ENCODE measurements at regions not wholly inside any gene's neighbourhood (a gene's known extent, or its start where the extent isn't known, plus 50 kb on each side); places are given as distances from the start of the nearest gene placed in this dataset.

DNA sequence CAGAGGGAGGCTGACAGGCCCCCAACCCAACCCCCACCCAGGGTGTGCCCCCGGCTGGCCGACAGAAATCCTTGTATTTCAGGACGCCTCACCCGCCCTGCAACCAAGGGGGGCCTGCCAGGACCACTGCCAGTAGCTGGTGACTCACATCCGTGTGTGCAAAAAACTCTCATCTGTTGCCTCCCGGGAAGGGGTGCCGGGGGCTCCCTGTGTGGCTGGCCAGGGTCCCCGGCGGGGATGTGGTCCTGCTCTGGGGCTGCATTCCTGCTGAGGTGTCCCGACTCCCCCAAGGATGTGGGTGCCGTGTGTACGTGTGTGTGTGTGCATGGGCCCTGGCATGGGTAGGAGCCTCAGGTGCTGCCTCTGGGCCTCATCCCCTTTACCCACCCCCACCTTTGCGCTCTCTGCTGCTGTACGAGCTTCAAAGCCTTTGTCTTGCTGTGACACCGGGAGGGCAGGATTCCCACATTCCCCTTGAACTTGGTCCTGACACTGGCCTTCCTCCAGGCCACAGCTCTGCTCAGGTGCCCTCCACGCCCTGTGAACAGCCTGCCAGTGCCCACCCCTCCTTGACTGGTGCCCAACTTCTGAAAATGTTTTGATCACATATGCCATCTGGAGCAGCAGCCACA, 226.3 kb upstream of the HDAC4 start:
- no peak for DNase-seq (ENCODE audit: extremely low read depth, low read depth)
- TF ChIP-seq, protein P1, sequence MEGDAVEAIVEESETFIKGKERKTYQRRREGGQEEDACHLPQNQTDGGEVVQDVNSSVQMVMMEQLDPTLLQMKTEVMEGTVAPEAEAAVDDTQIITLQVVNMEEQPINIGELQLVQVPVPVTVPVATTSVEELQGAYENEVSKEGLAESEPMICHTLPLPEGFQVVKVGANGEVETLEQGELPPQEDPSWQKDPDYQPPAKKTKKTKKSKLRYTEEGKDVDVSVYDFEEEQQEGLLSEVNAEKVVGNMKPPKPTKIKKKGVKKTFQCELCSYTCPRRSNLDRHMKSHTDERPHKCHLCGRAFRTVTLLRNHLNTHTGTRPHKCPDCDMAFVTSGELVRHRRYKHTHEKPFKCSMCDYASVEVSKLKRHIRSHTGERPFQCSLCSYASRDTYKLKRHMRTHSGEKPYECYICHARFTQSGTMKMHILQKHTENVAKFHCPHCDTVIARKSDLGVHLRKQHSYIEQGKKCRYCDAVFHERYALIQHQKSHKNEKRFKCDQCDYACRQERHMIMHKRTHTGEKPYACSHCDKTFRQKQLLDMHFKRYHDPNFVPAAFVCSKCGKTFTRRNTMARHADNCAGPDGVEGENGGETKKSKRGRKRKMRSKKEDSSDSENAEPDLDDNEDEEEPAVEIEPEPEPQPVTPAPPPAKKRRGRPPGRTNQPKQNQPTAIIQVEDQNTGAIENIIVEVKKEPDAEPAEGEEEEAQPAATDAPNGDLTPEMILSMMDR (IDR thresholded peaks at IDR 0.05; ENCODE audit: low read depth, low read length): no peak

DNA sequence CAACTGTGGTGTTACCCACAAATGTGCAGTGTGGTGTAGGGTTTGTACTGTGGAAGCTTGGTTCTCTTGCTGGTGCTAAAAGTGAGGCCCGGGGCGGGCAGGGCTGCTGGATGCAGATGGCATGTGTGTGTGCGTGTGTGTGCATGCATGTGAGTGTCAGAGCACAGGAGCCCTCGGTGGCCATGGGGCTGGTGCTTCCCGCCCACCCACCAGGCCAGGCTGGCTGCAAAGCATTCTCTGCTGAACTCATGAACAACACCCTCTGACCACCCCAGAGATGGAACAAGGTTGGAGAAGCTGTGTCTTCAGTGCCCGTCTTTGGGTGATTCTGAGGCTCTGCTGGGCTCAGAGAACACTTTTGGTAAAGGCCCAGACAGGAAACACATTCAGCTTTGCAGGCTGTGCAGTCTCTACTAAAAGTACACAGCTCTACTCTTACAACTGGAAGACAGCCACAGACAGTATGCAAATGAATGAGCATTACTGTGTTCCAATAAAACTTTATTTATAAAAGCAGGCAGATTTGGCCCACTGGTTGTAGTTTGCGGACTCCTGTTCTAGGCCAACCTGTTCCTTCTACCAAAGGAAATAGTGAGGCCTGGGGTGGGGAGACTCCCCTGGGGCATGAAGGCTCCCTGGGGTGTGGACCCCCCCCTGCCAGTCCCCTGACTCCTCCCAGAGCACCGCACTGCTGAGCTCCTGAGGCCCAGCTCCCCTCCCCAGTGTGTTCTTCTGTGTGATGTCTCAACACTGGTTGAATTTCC, 225.3 kb upstream of the HDAC4 start:
- no peak for DNase-seq (ENCODE audit: extremely low read depth, low read depth)
- TF ChIP-seq, protein P1 (IDR thresholded peaks at IDR 0.05; ENCODE audit: low read depth, low read length): no peak

DNA sequence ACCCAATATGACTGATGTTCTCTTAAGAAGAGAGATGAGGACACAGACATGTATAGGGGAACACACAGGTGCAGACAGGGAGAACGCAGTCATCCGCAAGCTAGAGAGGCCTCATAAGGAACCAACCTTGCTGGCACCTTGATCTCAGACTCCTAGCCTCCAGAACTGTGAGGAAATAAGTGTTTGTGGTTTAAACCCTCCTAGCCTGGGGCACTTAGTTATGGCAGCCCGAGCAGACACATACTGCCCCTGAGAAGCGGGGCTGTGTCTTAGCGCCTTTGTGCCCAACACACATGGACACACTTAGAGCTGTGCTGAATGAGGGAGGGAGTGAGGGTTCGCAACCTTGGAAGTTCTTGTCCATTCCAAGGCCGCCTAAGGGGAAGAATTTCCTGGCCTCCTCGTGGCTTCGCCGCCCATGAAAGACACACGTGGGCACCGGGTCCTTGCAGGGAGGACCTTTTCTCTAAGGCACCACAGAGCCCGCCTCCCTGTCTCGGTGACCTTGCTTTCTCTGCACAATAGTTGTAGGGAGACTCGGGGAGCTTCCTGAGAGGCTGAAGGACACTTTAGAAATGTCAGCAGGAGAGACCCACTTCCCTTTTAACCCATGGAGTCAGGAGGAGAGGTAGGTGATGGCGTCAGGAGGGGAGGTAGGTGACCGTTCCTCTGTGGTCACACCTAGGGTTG, 224.5 kb upstream of the HDAC4 start:
- TF ChIP-seq, protein P1 (IDR thresholded peaks at IDR 0.05; ENCODE audit: low read depth, low read length): no peak

DNA sequence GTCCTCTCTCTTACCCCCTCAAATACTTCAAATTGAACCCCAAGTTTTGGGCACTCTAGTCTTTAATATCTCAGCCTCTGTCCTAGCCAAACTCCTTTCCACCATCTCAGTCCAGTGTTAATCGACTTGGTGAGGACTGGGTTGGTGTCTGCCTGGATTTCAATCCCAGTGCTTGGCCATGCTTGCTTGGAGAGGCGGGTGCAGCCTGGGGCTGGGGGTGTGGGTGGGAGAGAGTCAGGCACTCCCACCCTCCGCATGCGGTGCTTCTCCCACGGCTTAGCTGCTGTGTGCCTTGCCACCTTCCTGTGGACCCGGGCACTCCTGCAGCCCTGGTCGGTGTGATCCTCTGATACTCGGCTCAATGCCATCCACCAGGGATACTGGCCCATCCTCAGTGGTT, 220.8 kb upstream of the HDAC4 start:
- DNase-seq (ENCODE audit: extremely low read depth, low read depth): no peak
- TF ChIP-seq, protein P1 (IDR thresholded peaks at IDR 0.05; ENCODE audit: low read depth, low read length): no peak

More for the DNA sequence above, 224.5 kb upstream of the HDAC4 start:
- DNase-seq (ENCODE audit: extremely low read depth, low read depth): no peak

DNA sequence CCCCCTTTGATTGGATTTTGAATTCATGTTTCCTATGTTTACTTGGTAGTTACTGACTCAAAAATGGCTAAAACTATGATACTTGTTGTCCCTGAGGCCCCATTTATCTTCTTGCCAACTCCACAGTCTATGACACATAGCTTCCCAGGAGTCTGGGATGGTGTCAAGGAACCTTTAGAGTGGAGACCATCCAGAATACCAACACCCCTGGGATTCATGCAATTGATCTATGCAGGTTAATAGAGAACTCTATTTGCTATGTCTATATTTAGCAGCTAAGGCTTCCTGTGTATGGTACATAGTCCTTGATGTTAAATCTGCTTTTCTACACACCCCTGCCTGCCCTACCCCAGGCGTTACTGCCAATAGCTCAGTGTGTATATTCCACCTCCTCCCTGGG, 218.5 kb upstream of the HDAC4 start:
- TF ChIP-seq, protein P1 (IDR thresholded peaks at IDR 0.05; ENCODE audit: low read depth, low read length): no peak
- no peak for DNase-seq (ENCODE audit: extremely low read depth, low read depth)

DNA sequence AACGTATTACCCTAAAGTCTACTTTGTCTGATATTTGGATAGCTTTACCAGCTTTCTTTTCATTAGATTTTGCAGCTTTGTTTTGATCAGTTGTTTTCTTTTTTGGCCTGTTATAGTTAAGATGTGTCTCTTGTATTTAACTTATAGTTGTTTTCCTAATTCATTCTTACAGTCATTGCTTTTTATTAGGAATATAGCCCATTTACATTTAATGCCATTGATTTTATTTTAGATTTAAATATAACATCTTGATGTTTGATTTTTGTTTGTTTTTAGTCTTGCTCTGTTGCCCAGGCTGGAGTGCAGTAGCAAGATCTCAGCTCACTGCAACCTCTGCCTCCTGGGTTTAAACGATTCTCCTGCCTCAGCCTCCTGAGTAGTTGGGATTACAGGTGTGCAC, 215.9 kb upstream of the HDAC4 start:
- DNase-seq (ENCODE audit: extremely low read depth, low read depth): no peak
- TF ChIP-seq, protein P1 (IDR thresholded peaks at IDR 0.05; ENCODE audit: low read depth, low read length): no peak

DNA sequence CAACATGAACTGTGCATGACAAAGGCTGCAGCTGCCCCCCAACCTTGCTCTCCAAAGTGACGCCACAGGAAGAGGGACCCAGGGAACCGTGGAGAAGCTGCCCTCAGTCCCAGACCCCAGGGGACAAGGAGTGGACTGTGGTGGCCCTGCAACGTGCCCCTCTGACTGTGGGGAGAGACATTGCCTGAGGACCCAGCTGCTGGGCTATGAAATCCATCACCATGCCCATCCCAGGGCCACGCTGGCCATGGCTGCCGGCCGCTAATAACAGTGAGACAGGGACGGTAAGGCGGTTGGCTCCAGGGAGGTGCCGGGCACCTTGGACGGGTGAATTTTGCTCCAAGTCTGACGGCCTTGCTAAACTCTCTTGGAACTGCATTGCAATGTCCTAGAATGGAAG, 211.3 kb upstream of the HDAC4 start:
- TF ChIP-seq, protein P1 (IDR thresholded peaks at IDR 0.05; ENCODE audit: low read depth, low read length): no peak
- no peak for DNase-seq (ENCODE audit: extremely low read depth, low read depth)
